NCI-H524 (cell line): ENCODE measurements at regions not wholly inside any gene's neighbourhood (a gene's known extent, or its start where the extent isn't known, plus 50 kb on each side); places are given as distances from the start of the nearest gene placed in this dataset.

Source experiments
- DNase-seq, 2 experiments: peaks; one replicate each; lab custom pipeline; 2025; lab: John Stamatoyannopoulos, UW

DNA sequence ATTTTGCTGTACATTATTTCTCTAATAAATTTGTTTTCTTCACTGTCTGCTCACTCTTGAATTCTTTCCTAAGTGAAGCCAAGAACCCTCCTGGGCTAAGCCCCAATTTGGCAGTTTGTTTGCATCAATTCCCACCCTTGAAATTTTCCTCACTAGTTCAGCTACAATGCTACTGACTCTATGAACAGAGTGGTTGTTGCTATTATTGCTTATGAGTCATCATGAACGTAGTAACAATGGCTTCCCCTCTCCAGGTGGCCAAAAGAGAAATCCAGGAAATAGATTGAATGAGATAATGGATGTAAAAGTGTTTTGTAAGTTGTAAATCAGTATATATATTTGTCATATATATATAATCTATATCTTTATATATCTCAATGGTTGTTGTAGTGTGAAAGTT lies 193.0 kb downstream of the URB2 start:
- DNase-seq: no peak

DNA sequence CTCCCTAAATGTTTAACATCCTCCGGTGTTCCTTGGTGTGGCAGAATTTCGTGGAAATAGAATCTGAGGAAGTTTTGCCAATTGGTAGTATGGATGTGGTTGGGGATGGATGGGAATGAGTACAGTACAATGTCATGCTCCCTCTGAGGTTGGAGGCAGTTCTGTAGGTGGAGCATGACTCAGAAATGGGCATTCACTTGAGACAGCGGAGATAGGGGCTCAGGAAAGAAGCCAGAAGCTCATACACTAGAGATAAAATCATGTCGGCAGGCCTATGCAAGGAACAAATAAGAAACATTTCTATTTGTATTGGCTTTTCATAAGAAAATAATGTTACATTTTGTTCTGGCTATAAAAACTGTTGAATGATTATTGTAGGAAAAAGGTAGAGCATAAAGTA lies 196.0 kb downstream of the URB2 start:
- DNase-seq: no peak

DNA sequence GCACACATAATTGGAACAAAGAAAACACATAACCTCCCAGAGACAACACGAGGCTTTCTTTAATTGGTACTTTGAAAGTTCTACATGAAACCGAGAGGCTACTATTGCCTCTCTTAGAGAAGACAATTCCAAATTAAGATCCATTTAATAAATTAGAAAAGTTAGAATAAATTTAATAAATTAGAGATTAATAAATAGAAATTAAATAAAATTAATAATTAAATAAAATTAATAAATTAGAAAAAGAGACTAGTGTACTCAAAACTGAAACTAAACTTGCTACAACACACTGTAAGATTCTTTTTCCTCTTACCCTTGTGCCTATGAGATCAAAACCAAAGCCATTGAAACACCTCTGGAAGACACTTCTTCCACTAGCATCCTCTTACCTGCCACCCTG lies 199.0 kb downstream of the URB2 start:
- no peak for DNase-seq

DNA sequence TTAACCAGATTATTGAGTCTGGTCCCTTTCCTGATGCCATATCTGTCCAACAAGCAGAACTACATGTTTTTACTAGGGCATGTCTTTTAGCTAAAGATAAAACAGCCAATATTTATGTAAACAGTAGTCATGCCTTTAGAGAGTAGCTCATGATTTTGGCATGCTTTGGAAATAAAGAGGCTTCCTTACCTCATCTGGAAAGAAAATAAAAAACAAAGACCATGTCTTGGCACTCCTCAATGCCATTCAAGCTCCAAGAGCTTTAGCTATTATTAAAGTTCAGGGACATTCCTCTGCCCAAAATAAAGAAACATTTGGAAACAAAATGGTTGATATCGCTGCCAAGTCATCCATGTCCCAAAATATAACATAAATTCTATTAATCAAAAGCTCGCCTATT lies 202.4 kb downstream of the URB2 start:
- no peak for DNase-seq

DNA sequence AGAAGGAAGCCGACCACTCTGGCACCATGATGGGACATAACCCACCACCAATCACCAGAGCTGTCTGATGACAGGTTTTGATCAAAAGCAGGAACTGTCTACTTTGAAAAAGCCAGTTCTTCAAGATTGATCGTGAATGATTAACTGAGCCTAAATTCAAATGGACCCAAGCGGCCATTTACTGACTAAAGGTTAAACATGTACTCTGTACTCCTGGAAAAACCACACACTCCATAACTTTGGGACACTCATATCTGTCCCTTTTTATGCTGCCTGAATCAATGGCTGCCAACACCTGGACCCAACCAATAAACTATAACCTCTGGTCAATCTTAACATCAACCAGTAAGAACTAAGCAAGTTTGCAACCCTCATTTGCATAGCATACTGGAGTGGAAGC lies 206.6 kb downstream of the URB2 start:
- no peak for DNase-seq

DNA sequence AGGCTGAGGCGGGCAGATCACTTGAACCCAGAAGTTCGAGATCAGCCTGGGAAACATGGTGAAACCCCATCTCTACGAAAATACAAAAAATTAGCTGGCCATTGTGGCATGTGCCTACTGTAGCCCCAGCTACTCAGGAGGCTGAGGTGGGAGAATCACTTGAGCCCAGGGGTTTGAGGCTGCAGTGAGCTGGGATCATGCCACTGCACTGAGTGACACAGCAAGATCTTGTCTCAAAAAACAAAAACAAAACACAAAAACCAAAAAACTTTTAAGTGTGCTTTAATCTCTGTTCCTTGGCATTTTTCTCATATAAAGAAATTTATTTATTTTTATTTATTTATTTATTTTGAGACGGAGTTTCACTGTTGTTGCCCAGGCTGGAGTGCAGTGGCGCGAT lies 208.2 kb downstream of the URB2 start:
- DNase-seq: no peak

DNA sequence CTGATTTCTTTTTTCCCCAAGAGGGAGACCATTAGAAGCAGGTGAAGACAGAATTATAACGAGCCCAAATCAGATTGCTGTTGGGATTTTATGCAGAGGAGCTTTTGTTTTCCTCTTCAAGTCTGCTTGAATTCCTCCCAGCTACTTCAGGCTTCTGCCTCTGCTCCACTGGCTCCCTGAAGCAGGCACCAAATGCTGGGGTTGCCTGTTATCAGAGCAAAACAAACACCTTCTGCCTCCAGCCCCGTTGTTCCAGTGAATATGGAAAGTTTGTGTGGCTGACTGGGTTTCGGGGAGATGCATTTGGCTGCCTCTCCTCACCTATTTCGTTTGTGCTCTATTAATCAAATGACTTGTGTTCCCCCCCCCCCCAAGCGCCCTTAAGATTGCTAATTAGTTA lies 209.2 kb downstream of the URB2 start:
- DNase-seq: no peak

DNA sequence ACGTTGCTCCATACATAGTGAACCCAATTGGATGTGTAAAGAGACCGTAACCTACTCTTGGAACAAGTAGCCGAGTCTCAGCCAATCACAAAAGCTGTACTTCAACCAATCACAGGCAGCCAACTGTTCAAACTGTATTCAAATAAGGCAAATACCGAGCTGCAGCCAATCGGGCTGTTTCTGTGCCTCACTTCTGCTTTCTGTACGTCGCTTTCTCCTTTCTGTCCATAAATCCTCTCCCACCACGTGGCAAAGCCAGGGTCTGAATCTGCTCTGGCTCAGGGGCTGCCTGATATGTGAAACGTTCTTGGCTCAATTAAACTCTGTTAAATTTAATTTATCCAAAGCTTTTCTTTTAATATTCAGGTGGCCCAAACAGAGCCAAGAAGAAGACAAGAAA lies 210.3 kb downstream of the URB2 start:
- no peak for DNase-seq

DNA sequence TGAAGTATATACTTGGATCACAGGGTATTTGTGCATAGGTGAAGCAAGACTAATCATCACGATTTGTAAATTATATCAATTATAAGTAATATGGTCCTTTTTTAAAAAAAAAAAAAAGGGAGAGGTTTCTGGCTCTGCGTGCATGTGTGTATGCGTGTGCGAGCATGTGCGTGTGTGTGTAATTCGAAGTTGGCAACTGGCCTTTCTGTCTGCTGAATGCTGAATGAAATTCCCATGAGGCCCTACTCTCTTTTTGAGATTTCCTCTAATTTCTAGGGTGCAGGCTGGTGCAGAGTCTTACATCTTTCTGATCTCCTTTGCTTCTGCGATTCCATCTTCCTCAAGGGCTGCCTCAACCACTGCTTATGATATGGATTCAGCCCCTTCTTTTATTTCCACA lies 212.2 kb downstream of the URB2 start:
- no peak for DNase-seq

DNA sequence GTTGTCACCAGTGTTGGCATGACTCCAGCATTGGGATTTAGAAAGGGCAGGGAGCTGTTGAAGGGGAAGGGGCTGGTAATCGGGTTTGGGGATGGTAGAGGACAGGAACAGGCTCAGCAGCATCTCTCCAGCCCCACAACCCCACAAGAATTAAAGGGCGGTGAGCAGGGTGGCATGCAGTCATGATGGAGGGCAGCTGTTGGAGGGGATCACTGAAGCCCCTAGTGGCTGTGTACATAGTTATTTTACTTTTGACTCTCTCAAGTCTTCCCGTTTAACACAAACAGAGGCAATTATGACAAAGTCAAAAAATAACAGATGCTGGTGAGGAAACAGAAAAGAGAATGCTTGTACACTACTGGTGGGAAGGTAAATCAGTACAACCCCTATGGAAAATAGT lies 213.8 kb downstream of the URB2 start:
- no peak for DNase-seq

DNA sequence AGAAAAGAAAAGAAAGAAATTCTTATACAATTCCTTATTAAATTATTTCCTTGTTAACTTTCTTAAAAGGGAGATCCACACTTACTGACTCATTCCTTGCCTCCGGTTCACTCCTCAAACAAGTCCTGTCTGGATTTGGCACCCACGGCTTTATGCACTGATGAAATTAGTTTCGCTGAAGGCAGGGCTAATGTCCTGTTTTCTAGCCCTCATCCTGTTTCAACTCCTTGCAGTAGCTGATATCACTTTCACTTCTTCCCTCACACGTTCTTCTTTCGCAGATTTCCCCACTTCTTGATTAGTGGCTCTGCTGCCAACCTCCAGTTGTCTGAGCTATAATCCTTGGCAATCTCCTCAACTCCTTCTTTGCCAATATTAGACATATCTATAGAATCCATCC lies 215.2 kb downstream of the URB2 start:
- no peak for DNase-seq

DNA sequence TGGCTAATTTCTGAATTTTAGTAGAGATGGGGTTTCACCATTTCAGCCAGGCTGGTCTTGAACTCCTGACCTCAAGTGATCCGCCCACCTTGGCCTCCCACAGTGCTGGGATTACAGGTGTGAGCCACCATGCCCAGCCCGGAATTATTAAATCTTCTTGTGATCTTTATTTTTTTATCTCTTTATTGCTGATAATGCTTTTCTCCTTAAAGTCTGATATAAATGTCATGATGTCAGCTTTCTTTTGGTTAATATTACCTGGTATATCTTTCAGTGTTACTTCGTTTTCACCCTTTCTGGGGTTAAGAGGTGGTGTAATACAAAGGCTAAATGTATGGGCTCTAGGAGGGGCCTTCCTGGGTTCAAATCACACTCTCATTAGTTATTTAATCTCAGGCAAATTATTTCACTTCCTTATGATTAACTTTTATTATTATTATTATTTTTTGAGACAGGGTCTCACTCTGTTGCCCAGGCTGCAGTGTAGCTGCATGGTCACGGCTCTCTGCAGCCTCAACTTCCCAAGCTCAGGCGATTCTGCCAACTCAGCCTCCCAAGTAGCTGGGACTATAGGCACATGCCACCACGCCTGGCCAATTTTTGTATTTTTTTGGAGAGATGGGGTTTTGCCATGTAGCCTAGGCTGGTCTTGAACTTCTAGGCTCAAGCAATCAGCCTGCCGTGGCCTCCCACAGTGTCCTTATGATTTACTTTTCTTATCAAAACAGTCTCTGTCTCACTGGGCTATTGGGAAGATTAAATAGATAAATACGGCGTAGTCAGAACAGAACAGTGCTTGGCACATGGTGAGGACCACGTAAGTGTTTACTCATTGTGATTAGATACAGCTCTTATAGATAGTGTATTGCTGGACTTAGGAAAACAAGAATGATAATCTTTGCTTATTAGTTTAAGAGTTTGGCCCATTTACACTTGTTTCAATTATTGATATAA lies 216.5 kb downstream of the URB2 start:
- DNase-seq: no peak

DNA sequence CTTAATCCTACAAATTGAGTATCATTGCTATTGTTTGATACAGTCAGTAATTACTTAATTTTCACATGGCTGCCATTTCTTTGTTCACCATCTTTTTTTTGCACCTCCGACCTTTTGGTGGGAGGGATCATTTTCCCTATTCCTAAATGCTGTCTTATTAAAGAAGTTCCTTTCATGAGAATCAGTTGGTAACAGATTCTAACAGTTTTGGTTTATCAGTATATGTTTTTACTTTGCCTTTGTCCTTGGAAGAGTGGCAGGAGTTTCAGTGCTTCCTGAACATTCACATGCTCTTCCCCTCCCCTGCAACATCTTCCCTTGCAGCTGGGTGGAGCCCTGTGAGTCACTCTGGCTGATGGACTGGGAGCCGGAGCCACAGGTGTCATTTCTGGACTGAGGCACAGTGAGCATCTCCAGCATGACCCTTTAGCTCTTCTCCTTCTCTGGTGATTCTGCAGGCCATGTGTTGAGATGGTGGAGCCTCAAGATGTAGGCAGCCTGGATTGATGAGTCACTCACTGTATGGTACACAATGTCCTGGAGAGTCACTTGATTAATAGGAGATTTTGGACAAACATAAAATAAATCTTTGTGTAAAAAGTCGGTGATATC lies 217.7 kb downstream of the URB2 start:
- DNase-seq: peak in 1 of 2 experiments; percentile 24

DNA sequence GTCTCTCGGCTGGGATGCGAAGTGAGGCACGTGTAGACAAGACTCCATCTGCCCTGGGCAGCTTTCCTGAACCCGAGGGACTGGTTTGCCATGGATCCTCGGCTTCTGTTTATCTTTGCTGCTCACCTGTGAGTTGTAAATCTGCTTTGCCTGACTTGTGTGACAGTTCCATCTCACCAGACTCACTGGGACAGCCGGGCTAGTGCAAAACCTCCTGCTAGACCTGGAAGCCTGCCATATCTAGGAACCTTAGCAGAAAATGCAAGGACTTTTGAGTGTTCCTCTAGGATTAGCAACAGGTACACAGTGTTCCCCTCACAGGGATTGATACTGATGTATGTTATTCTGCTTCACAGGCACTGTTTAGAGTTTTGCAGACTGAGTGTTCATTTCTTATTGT lies 218.6 kb downstream of the URB2 start:
- DNase-seq: peak in 1 of 2 experiments; percentile 15

DNA sequence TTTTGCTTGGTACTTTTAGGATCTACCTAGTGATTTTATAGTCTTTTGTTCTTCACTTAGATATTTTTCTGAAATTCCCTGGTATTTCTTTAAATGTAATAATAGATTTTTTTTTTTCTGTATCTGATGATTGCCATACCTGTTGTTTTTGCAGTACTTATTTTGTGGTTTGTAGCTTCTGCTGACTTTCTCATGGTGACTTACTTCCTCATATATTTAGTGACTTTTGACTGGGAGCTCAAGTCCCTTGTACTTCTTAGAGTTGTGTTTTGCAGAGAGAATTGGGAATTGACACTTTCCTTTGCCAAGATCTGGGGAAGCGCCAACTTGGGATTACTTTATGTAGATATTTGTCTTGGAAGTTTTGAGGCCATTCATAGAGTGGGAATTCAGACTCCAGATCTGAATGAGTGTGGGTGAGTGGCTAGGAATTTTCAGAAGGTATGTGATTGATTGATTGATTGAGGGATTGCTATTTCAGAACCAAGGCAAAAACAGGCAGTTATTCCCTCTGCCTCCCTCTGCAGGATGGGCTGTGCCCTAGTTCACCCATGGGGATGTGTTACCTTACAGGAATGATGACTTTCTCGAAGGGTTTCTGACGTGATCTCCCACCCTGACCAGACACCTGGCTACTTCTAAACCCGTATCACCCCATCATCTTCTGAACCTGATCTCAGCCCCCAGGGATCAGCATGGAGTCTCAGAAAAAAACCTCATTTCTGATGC lies 219.5 kb downstream of the URB2 start:
- no peak for DNase-seq

DNA sequence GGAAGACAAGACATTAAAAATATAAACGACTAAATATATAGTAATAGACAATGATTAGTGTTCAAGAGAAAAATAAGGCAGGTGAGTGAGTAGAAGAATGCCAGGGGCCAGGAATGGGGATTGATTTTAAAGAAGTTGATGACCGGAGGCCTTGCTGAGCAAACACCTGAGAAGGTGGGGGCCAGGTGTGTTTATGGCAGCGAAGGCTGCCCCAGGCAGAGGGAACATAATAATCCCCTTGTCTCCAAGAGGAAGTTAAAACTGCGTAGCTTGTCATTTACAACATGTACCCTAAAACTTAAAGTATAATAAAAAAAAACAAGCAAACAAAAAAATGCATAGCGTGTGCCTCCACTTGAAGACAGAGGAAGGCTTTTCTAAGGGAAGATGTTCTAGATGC lies 220.3 kb downstream of the URB2 start:
- DNase-seq: no peak

DNA sequence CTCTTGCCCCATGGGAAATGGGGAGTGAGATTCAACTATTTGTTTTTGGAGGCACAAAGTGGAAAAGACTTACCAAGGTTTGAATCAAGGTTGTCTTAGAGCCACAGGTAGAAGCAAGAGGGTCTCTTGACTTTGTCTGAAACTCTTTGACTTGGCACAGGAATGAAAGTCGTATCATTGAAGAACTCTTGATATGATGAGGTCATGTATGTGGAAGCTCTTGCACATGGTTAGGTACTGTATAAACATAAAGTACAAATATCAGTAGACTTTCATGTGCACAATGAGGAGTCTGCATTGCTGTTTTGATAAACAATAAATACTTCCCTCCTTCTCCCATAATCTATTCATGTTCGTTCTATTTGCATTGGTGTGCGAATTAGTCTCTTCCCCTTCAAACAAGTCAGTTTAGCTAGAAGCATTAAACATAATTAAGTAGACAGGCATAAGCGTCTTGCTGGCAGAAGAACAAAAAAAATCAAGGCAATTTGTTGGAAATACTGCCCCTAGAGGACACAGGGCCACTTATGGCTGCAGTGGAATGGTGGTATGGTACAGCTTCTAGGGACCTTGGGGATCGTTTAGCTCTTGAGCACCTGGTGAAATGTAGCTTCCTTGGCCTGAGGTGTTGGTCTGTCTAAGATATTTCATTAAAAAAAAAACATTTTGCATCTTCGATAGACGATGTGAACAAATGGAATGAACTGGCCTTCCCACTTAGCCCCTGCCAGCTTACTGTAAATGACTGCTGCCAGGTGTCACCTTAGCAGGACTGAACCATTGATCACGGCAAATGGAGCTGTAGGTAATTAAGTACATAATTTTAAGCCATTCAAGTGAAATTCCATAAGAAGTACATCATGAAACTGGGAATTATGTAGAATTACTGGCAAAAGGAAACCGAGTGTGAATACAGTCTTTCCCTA lies 218.0 kb upstream of the GALNT2 start:
- peak in 1 of 2 experiments; percentile 53 for DNase-seq

DNA sequence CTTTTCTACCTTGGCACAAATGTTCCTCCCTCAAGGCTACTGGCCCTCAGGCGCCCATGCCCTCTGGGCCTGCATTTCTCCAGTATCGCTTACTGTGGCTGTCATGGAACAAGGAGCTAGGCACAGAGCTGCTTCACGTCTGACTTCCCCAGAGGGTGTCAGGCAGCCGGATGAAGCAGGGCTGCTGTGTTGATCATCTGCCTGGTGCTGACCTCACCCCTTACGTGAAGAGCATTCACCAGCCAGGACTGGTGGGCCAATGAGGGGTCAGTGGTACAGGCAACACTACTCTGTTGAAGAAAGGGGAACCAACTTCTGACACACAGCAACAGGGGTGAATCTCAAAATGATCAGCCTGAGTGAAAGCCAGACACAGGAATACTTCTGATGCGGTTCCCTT lies 215.5 kb upstream of the GALNT2 start:
- no peak for DNase-seq

DNA sequence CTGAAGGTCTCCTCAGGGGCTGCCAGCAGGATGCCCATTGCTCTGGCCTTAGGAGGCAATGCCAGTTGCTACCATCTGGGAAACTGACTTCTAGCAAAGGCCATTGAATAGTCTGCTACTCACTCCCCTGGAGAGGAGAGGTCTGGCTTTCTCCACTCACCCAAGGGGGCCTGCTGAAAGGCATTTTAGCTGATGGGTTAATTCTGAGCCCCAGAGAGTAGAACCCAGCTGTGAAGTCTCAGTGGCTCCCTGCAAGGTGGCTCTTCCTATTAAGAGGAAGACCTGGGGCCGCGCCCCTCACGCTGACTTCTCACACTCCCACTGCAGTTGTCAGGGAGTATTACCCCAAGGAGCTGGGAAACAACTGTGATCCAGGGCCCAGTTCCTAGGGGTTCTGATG lies 213.3 kb upstream of the GALNT2 start:
- no peak for DNase-seq

DNA sequence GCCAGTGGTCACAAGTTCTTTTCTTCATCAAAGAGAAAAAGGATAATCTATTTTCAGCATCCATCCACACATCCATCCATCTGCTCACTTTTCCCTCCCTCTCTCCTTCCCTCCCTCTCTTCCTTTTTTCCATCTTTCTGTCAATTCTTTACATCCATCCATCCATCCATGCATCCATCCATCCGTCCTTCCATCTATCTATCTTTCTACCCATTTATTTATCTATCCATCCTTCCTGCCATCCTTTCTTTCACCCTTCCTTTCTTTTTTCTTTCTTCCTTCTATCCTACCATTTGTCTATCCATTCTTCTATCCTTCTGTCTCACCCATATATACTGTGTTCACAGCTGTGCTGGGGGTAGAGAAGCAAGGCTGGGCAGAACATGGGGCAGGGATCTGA lies 212.4 kb upstream of the GALNT2 start:
- DNase-seq: no peak

DNA sequence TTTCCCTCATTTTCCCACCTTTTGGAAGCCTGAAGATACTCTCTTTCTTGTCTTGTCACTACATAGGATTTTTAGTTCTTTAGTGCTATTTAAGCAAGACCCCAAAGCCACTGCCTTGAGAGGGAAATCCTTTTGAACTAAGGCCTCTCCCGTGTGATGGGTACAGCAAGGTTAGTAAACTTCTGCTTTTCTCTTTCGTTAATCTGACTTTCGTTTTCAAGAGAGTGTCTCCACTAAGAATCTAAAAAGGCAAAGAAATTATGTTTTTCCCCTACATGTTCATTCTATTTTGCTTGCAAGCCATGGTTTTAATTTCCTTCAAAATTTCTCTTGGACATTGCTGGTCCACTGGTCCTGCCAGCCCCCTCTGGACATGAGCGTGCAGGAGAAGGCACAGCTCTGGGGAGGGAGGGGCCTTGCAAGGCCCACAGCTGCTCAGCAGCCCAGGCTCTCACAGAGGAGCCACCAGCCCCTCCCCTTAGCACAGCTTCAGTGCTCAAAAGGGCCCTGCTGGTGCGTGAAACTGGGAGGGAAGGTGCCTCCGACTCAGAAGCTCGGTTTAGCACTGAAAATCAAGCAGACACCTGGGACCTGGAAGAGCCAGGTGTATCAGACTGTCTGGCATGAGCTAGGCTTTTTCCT lies 210.9 kb upstream of the GALNT2 start:
- no peak for DNase-seq
